MM.1S (cell line): ENCODE measurements at regions not wholly inside any gene's neighbourhood (a gene's known extent, or its start where the extent isn't known, plus 50 kb on each side); places are given as distances from the start of the nearest gene placed in this dataset.

Source experiments
- DNase-seq: peaks from one replicate; pipeline ENCODE4 v3.0.0-alpha.2; 2015
- H2AFZ ChIP-seq: fragments of 300-600 bp; sonication (generic); 2 replicates; pipeline ENCODE4 v1.6.0; 2016; ENCODE audit warnings: antibody characterized with exemption, low read length
- H3F3A ChIP-seq: fragments of 300-600 bp; sonication (generic); 2 replicates; pipeline ENCODE4 v1.6.1; 2016; ENCODE audit warnings: mild to moderate bottlenecking, antibody characterized with exemption, low read length, moderate library complexity, mixed read lengths; ENCODE audit not compliant: insufficient read depth
- H3K27ac ChIP-seq: fragments of 300-600 bp; sonication (generic); 2 replicates; pipeline ENCODE4 v1.5.1; 2016; ENCODE audit warnings: mild to moderate bottlenecking, low read length
- H3K27me3 ChIP-seq: fragments of 300-600 bp; sonication (generic); replicated peaks from 2 replicates; pipeline ENCODE4 v1.6.0; 2016; ENCODE audit warnings: low read length; ENCODE audit not compliant: insufficient read depth
- H3K36me3 ChIP-seq: fragments of 300-600 bp; sonication (generic); replicated peaks from 2 replicates; pipeline ENCODE4 v1.6.1; 2016; ENCODE audit warnings: mild to moderate bottlenecking, low read length, mixed read lengths; ENCODE audit not compliant: insufficient read depth
- H3K4me1 ChIP-seq: fragments of 300-600 bp; sonication (generic); 2 replicates; pipeline ENCODE4 v1.6.1; 2016; ENCODE audit warnings: low read length, mixed read lengths
- H3K4me2 ChIP-seq: fragments of 300-600 bp; sonication (generic); 2 replicates; pipeline ENCODE4 v1.6.0; 2016; ENCODE audit warnings: low read depth, low read length
- H3K4me3 ChIP-seq: fragments of 300-600 bp; sonication (generic); 2 replicates; pipeline ENCODE4 v1.5.1; 2016; ENCODE audit warnings: low read length, mixed read lengths
- H3K79me2 ChIP-seq: fragments of 300-600 bp; sonication (generic); 2 replicates; pipeline ENCODE4 v1.6.1; 2016; ENCODE audit warnings: mixed run types, low read length, mixed read lengths
- H3K9ac ChIP-seq: fragments of 300-600 bp; sonication (generic); 2 replicates; pipeline ENCODE4 v1.6.1; 2016; ENCODE audit warnings: low read length, mixed read lengths
- H3K9me2 ChIP-seq: fragments of 300-600 bp; sonication (generic); replicated peaks from 2 replicates; pipeline ENCODE4 v1.6.1; 2016; ENCODE audit warnings: mild to moderate bottlenecking, low read length, mixed read lengths; ENCODE audit not compliant: insufficient read depth
- H3K9me3 ChIP-seq: fragments of 300-600 bp; sonication (generic); replicated peaks from 2 replicates; pipeline ENCODE4 v1.6.1; 2016; ENCODE audit warnings: mild to moderate bottlenecking, low read length, mixed read lengths; ENCODE audit not compliant: insufficient read depth
- H4K20me1 ChIP-seq: fragments of 300-600 bp; sonication (generic); 2 replicates; pipeline ENCODE4 v1.6.1; 2016; ENCODE audit warnings: mild to moderate bottlenecking, low read length, moderate library complexity, mixed read lengths; ENCODE audit not compliant: insufficient read depth
- EZH2 ChIP-seq: fragments of 300-600 bp; sonication (generic); optimal IDR thresholded peaks from 2 replicates; pipeline ENCODE3; 2017; ENCODE audit warnings: low read depth, mild to moderate bottlenecking, antibody characterized with exemption, low read length, mixed read lengths
- EZH2phosphoT487 ChIP-seq: fragments of 300-600 bp; sonication (generic); IDR thresholded peaks from 2 replicates; pipeline ENCODE4 v1.6.1; 2018; ENCODE audit warnings: antibody characterized with exemption, low read length
- TF ChIP-seq, protein P1 (sequence below): fragments of 300-600 bp; sonication (generic); IDR thresholded peaks from 2 replicates; pipeline ENCODE4 v1.5.1; 2016; ENCODE audit warnings: antibody characterized with exemption, low read length, mixed read lengths

GRCh38 chr12:115833704-115834103 is 443.8 kb downstream of the MED13L start:
- Histone ChIP-seq H3K27ac (no peak overlapping the region), H3F3A (no peaks in the 10 kb centered on the region), H3K9ac (no peak overlapping the region), H3K27me3 (no peaks in the 10 kb centered on the region), H3K4me1 (no peaks in the 10 kb centered on the region), H3K4me3 (no peak overlapping the region), H2AFZ (no peak overlapping the region), H3K9me3 (no peaks in the 10 kb centered on the region), H4K20me1 (no peaks in the 10 kb centered on the region), H3K36me3 (no peaks in the 10 kb centered on the region), H3K4me2 (no peak overlapping the region), H3K79me2 (no peaks in the 10 kb centered on the region), H3K9me2 (no peaks in the 10 kb centered on the region)
- no peak for DNase-seq
- TF ChIP-seq, protein P1, sequence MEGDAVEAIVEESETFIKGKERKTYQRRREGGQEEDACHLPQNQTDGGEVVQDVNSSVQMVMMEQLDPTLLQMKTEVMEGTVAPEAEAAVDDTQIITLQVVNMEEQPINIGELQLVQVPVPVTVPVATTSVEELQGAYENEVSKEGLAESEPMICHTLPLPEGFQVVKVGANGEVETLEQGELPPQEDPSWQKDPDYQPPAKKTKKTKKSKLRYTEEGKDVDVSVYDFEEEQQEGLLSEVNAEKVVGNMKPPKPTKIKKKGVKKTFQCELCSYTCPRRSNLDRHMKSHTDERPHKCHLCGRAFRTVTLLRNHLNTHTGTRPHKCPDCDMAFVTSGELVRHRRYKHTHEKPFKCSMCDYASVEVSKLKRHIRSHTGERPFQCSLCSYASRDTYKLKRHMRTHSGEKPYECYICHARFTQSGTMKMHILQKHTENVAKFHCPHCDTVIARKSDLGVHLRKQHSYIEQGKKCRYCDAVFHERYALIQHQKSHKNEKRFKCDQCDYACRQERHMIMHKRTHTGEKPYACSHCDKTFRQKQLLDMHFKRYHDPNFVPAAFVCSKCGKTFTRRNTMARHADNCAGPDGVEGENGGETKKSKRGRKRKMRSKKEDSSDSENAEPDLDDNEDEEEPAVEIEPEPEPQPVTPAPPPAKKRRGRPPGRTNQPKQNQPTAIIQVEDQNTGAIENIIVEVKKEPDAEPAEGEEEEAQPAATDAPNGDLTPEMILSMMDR, result no peak
- no peak for TF ChIP-seq EZH2
- no peak for TF ChIP-seq EZH2phosphoT487

DNA sequence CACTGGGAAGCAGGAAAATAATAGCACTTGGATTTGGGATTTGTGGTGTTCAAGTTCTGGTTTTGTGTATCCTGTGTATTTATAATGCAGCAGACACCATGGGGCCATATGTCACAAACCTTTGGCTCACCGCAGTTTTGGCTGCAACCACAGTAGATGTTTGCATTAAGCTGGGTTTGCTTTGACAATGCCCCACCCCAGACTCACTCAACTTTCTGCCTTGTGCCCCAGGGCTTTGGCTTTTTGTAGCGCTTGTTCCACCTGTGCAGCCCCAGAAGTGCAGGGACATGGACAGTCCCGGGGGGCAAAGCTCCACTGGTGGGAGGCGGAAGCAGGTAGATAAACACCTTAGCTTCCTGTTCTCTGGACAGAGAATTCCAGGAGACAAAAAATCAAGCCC is 446.9 kb downstream of the MED13L start:
- Histone ChIP-seq H3K4me2 (no peak overlapping the region), H3F3A (no peaks in the 10 kb centered on the region), H3K4me3 (no peak overlapping the region), H3K36me3 (no peaks in the 10 kb centered on the region), H3K27me3 (no peaks in the 10 kb centered on the region), H3K79me2 (no peaks in the 10 kb centered on the region), H2AFZ (no peak overlapping the region), H4K20me1 (no peaks in the 10 kb centered on the region), H3K9me2 (no peaks in the 10 kb centered on the region), H3K27ac (no peak overlapping the region), H3K4me1 (no peaks in the 10 kb centered on the region), H3K9ac (no peak overlapping the region), H3K9me3 (no peaks in the 10 kb centered on the region)
- TF ChIP-seq EZH2 (no peak), EZH2phosphoT487 (no peak)
- TF ChIP-seq, protein P1, result no peak
- DNase-seq, result no peak

- no peak overlapping the region for H3K4me2 ChIP-seq
- H3K4me1 ChIP-seq, result no peaks in the 10 kb centered on the region
- H3K9me3 ChIP-seq, result no peaks in the 10 kb centered on the region
- H3K36me3 ChIP-seq, result no peaks in the 10 kb centered on the region
- TF ChIP-seq EZH2 (no peak), EZH2phosphoT487 (no peak)
- H3K79me2 ChIP-seq, result no peaks in the 10 kb centered on the region
- no peak overlapping the region for H3K27ac ChIP-seq
- H3K27me3 ChIP-seq, result no peaks in the 10 kb centered on the region
- no peak overlapping the region for H2AFZ ChIP-seq
- H3F3A ChIP-seq, result no peaks in the 10 kb centered on the region
- H3K9ac ChIP-seq, result no peak overlapping the region
- no peaks in the 10 kb centered on the region for H3K9me2 ChIP-seq
- no peak overlapping the region for H3K4me3 ChIP-seq
- H4K20me1 ChIP-seq, result no peaks in the 10 kb centered on the region
- DNase-seq, result no peak
These were observed 447.4 kb downstream of the MED13L start for GRCh38 chr12:115830070-115830469.

DNA sequence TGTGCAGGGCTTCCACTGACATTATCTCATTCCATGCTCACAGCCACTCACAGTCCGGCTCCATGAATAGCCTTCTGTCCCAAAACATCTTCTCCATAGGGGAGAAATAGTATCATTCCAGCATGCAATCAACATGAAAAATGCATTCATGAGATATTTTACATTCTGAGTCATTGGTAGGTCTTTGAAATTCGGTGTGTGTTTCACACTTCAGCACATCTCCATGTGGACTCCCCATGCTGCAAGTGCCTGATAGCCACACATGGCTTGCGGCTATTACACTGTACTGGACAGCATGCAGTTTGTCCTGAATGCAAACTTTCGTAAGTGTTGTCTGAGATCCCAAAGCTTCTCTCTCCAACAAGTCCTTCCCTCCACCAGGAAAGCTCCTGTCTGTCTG is 449.3 kb downstream of the MED13L start:
- Histone ChIP-seq H3K4me2 (no peak overlapping the region), H3K36me3 (no peaks in the 10 kb centered on the region)
- DNase-seq, result no peak

More for the DNA sequence above, 449.3 kb downstream of the MED13L start:
- Histone ChIP-seq H3K4me3 (no peak overlapping the region), H3K9me2 (no peaks in the 10 kb centered on the region), H3K79me2 (no peaks in the 10 kb centered on the region), H3K4me1 (no peaks in the 10 kb centered on the region), H3K9me3 (no peaks in the 10 kb centered on the region), H4K20me1 (no peaks in the 10 kb centered on the region), H2AFZ (no peak overlapping the region), H3K27me3 (no peaks in the 10 kb centered on the region), H3K9ac (no peak overlapping the region), H3K27ac (no peak overlapping the region), H3F3A (no peaks in the 10 kb centered on the region)
- TF ChIP-seq EZH2phosphoT487 (no peak), EZH2 (no peak)
- TF ChIP-seq, protein P1, result no peak
